DMS 273 treated with DMSO at 0.1 percent for 48 hours (cell line): ENCODE measurements at regions not wholly inside any gene's neighbourhood (a gene's known extent, or its start where the extent isn't known, plus 50 kb on each side); places are given as distances from the start of the nearest gene placed in this dataset.
"Not testable (repeated sequence)": the region's sequence is repeated elsewhere in the genome, so short reads cannot be mapped to it uniquely, and the experiment has no call there.

Experiments used
- DNase-seq: peaks from one replicate; lab custom pipeline; 2025; lab: John Stamatoyannopoulos, UW

- not testable (repeated sequence) for DNase-seq
Observed at GRCh38 chr16:18263046-18263445, 73.5 kb downstream of the NPIPA8 start.

- not testable (repeated sequence) for DNase-seq
Observed at GRCh38 chr16:18261848-18262247, 74.7 kb downstream of the NPIPA8 start.

GRCh38 chr16:18259496-18260176 lies 76.9 kb downstream of the NPIPA8 start:
- DNase-seq: not testable (repeated sequence)

GRCh38 chr16:18252943-18253342 lies 83.6 kb downstream of the NPIPA8 start:
- not testable (repeated sequence) for DNase-seq

GRCh38 chr16:18230505-18230904 lies 106.0 kb downstream of the NPIPA8 start:
- DNase-seq: not testable (repeated sequence)

- DNase-seq: not testable (repeated sequence)
Observed at GRCh38 chr16:18222054-18223009, 114.2 kb downstream of the NPIPA8 start.

GRCh38 chr16:18217741-18218140 lies 118.8 kb downstream of the NPIPA8 start:
- DNase-seq: not testable (repeated sequence)

GRCh38 chr16:18216814-18217213 lies 119.7 kb downstream of the NPIPA8 start:
- DNase-seq: not testable (repeated sequence)

GRCh38 chr16:18213810-18214209 lies 122.7 kb downstream of the NPIPA8 start:
- DNase-seq: not testable (repeated sequence)

GRCh38 chr16:18211505-18211904 lies 125.0 kb downstream of the NPIPA8 start:
- DNase-seq: not testable (repeated sequence)

GRCh38 chr16:18204786-18205185 lies 131.8 kb downstream of the NPIPA8 start:
- DNase-seq: not testable (repeated sequence)

- not testable (repeated sequence) for DNase-seq
Observed at GRCh38 chr16:18204309-18204708, 132.2 kb downstream of the NPIPA8 start.

- DNase-seq: not testable (repeated sequence)
Observed at GRCh38 chr16:18201511-18201910, 135.0 kb downstream of the NPIPA8 start.

GRCh38 chr16:18192389-18192788 lies 144.1 kb downstream of the NPIPA8 start:
- DNase-seq: not testable (repeated sequence)

- not testable (repeated sequence) for DNase-seq
Observed at GRCh38 chr16:18190179-18190578, 146.4 kb downstream of the NPIPA8 start.

GRCh38 chr16:18184755-18185154 lies 151.8 kb downstream of the NPIPA8 start:
- DNase-seq: not testable (repeated sequence)

GRCh38 chr16:18181028-18181427 lies 155.5 kb downstream of the NPIPA8 start:
- not testable (repeated sequence) for DNase-seq

GRCh38 chr16:18173945-18174497 lies 162.5 kb downstream of the NPIPA8 start:
- DNase-seq: not testable (repeated sequence)

- not testable (repeated sequence) for DNase-seq
Observed at GRCh38 chr16:18162293-18162692, 174.2 kb downstream of the NPIPA8 start.

GRCh38 chr16:18161224-18161623 lies 175.3 kb downstream of the NPIPA8 start:
- not testable (repeated sequence) for DNase-seq

GRCh38 chr16:18159185-18159584 lies 177.4 kb downstream of the NPIPA8 start:
- not testable (repeated sequence) for DNase-seq

- DNase-seq: not testable (repeated sequence)
Observed at GRCh38 chr16:18157854-18158253, 178.7 kb downstream of the NPIPA8 start.
